NCI-H2081 treated with DMSO at 0.1 percent for 48 hours (cell line): ENCODE measurements at regions not wholly inside any gene's neighbourhood (a gene's known extent, or its start where the extent isn't known, plus 50 kb on each side); places are given as distances from the start of the nearest gene placed in this dataset.
A peak's percentile ranks its signal among the peaks of the same experiment; 100 is the strongest.
"Not testable (repeated sequence)": the region's sequence is repeated elsewhere in the genome, so short reads cannot be mapped to it uniquely, and the experiment has no call there.

Experiments
- DNase-seq: peaks from one replicate; lab custom pipeline; 2025; lab: John Stamatoyannopoulos, UW

DNA sequence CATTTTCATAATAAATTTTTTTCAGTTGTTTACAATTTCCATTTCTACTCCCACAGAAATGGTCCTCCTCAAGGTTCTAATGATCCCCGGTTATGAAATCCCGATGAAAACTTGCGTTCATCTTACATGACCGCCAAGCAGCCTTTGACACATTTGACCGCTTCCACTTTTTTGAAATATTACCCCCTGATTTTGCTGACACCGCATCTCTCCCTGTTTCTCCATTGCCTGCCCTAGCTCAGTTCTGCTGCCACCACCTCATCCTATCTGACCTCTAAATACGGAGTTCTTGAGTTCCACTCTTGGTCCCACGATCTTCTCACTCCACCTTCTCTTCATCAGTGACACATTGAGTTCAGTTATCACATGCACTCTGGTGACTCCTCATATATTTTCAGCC, 74.1 kb downstream of the SLC35B3 start:
- DNase-seq: no peak

DNA sequence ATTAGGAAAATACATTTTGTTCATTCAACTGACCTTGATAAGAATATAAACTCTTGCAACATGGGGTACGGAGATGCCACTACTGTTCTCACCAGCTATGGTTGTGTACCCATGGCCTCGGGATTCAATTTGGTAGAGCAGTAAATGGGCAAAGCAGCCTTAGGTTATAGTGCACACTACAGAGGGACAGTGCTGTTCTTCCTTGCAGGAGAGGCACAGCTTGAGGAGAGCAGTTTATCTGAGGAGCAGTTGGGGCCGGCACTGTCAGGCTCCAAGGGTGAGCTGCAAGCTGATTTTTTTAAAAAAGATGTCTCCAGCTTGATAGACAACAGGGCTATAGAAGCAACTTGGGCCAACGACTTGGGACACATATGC, 82.4 kb downstream of the SLC35B3 start:
- DNase-seq: no peak

DNA sequence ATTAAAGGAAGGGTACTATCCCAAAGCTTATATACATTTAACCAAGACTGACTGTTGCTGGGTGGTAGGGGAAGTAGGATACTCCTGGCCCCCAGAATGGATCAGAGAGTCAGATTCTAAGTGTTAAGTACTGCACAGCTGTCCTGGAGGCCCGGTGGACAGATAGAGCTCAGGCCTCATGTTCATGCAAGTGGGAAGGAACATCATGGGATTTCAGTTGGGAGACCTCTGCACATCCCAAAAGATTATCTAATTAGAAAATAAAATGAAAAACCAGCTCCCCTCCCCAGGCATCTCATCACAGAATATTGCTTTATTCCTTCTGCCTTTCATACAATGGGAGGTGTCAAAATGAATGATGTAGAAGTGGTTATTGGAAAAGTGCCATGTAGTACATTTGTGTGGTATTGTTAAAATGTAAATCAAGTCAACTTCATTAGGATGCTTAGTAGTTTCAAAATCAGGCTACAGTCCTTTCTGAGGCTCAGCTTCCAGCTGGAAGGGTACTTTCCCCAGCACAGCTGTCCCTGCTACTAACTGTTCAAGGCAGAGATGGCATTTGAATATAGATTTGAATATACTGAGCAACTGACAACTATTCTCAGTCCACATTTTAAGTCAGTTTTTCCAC, 82.9 kb downstream of the SLC35B3 start:
- peak; percentile 41 for DNase-seq

DNA sequence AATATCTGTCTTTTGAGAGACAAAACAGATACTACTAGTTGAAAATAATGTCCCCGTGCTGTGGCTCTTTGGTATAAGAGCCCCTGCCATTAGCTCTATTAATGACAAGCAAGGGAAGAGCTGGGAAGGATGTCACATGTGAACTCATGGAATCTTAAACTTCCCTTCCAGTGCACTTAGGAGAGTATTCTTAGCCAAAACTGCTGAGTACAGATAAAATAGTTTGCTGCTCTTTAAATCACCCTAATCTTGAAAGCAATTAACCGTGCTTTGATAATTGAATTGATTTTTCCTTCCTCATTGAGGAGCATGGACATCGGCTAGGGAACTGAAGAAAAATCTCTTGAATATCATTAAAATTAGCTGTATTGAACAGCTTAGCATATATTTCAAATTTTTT, 91.7 kb downstream of the SLC35B3 start:
- no peak for DNase-seq

DNA sequence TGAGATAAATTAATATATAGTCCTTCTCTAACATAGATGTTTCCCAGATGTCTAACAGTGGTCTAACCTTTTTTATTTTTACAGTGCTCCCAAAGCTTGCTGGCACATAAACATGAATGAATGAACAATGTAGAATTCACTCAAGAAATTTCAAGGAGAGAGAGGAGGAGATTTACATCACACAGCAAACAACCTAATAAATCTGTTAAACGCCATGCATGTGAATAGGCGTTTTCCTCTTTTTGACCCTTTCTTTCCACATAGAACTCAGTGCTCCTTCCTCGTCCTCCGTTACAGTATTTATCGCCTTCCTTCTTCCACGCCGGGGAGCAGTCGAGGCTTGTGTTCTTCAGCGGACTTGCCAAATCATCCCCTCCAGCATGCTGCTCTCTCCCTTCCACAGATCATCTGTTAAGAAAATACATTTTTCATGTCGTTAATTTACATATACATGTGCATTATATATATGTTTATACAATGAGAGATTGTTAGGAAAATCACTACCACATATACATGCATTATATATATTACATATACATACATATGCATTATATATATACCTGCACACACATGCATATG, 93.0 kb downstream of the SLC35B3 start:
- no peak for DNase-seq

DNA sequence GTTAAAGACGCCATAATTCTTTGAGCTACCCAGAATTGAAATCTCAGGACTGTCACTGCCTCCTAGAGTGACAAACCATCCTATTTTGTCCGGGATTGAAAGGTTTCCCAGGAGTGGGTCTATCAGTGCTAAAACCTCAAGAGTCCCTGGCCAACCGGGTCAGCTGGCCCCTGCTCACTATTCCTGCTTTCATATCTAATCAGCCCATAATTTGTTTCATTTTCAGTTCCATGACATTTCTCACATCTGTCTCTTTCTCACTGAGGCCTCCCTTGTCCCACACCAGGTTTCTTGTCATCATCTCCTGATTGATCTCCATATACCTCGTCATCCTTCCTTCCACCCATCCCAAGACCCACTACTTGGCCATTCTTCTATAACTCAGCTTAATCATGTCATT, 98.2 kb downstream of the SLC35B3 start:
- DNase-seq: no peak

DNA sequence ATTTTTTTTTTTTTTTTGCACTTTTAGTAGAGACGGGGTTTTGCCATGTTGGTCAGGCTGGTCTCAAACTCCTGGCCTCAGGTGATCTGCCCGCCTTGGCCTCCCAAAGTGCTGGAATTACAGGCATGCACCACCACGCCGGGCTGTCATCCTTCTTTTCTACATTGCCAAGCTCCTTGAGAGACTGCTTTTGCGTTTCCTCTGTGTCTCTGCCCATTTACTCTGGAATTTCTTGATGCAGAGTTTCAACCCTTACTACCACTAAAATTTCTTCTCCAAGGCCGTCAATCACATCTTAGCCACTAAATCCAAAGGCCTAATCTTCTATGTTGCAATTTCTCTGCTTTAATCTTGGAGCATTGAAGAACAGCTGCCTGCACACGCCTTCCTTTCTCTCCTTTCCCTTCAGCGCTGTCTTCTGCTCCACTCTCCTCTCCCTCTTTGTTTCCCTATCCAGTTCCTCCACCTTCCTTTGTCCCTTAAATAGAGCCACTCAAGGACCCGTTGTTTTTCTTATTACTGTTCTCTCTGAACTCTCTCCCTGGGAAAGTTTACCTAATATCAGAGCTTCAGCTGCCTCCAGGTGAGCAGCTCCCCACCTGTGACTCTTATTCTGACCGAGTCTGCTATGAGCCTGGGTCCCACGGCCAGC, 98.8 kb downstream of the SLC35B3 start:
- no peak for DNase-seq

DNA sequence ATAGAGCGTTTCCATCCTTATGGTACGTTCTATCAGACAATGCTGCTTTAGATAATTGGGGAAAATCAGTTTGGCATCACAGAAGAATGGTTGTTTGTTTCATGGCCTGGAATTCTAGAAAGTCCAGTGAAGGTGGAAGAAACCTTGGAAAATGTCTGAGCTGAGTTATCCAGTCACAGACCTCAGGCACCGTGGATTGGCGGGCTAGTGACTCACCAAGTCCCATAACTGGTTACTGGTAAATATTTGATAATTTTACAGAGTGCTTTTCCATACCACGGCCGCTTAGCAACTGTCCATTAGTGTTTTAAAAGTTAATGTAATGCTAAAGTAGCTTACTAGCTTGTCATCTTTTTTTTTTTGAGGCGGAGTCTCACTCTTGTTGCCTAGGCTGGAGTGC, 99.4 kb downstream of the SLC35B3 start:
- no peak for DNase-seq

DNA sequence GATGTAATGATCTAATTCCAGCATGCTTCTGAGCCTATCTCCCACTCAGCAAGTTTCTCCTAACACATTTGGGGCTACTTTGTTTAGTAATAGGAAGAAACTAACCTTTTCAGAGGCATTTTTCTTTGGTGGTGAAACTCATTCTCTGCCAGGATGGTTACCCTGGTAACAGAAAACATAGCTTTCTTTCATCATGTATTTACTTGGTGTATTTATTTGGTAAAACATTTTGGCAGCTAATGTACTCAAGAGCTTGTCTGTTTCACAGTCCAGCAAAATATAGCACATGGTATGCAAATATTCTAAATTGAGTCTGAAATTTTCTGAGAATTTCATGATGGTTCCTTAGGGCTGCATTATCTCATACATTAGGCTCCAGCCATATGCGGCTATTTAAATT, 100.0 kb downstream of the SLC35B3 start:
- DNase-seq: no peak

DNA sequence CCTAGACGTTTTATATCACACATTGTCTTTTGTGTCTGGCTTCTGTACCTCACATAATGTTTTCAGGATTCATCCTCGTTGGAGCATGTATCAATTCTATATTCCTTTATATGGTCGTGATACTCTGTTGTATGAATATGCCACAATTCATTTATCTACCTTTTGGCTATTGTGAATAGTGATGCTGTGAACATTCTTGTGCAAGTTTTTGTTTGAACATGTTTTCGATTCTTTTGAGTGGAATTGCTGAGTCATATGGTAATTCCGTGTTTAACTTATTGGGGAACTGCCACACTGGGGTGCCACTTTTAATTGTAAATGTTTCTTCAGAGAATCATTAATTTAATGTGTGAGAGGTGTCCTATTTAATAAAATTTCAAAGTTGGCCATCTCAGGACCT, 101.2 kb downstream of the SLC35B3 start:
- DNase-seq: no peak

DNA sequence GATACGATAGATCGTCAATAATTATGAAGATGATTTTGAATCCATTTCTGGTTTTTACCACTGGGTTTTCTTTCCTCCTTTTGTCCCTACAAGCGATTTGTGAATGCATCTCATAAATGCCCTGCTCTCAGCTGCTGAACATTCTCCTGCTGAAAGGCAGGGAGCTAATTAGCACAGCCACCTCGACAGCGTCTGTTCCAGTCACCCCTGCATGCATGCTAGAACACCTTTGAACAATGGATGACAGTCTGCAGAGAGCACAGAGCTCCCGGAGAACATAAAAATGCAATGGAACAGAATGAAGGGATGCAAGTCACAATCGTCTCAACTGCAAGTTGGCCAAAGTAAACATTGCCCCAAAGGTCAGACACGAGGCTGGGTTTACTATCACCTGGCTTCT, 105.8 kb downstream of the SLC35B3 start:
- DNase-seq: no peak

DNA sequence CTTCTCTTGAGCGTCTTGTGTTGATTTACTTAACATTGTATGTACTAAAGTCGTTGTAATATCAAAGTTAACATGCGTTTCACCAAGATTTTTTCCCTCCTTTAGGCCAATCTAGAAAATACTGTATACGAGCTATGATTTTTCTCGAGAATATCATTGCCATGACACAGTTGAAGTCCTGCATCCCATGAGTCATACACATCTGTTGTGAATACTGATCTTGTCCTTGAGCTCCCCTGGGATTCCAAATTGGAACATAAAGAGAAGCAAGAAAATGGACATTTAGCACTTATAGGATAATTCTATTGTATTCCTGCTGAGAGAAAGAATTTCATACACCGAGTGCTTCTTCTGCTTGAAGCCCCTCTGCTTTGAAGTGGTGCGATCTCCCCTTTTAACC, 109.6 kb downstream of the SLC35B3 start:
- DNase-seq: no peak

DNA sequence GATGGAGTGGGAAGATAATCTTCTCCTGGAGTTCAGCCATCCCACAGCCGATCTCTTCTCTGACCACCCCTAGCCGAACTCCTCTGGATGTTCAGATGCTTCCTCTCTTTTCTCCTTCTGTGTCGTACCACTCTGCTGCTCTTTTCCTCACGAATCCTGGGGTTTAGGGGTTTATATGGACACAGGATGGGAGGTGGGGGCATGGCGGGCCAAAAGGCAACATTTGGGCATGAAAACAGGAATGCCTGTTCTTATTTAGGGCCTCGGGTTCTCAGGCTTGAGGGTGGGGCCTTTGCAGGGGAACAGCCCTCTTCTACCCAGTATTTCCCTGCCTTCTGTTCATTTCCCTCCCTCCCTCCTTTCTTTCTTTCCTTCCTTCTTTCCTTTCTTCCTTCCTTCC, 112.7 kb downstream of the SLC35B3 start:
- DNase-seq: no peak

DNA sequence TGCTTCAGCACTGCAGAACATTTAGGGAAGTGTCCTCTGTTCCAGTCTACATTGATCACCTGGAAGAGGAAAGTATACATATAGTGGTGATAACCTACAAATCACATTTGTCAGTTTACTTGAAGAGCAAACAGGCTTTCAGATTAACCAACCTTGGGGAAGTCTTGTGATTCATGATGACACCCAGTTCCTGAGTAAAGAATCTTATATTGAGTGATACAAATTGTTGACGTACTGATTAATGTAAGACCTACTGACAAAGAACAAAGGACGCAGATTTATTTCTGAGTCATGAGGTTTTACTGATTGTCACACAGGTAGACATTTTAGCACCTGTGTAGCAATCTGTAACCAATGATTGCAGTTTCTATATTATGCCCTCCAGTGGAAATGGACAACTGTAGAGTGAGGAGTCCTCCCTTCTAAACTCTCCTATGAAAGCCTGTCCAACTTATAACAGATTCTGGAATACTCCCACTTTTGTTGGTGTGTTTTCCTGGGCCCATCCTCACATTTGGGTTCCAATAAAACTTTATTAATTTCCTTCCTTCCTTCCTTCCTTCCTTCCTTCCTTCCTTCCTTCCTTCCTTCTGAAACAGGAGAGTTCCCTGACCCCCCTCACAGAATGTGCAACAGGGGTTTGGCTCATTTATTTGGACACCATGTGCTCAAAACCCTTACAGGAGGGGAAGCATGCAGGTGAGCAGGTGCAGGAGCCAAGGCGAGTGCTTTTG, 113.5 kb downstream of the SLC35B3 start:
- DNase-seq: no peak

DNA sequence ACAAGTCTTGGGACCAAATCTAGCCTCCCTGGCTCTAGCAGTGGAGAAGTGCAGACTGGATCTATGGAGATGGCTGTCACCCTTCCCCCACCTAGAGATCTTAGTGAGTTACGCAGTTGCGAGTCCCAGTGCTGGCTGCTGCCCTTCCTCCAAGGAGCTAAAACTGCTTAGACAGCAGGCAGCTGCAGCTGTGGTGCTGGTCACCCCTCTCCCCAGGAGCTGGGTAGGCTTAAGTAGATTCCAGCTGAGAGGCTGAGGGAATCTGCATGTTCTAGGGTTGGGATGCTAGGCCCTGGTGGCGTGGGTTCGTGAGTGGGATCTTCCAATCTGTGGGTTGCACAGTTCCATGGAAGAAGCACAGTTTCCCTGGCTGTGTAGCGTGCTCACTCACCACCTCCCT, 120.2 kb downstream of the SLC35B3 start:
- no peak for DNase-seq

DNA sequence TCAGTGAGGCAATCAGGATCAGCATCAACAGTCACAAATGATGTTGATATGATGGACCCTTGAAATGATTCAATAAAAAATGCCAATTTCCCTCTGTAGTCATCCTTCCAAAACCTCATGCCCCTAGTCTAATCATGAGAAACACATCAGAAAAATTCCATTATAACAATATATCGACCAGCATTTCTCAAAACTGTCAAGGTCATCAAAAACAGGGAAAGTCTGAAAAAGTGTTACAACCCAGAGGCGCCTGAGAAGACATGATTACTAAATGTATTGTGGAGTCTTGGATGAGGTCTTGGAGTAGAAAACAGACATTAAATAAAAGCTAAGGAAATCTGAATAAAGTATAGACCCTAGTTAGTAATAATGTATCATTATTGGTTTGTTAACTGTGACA, 133.8 kb downstream of the SLC35B3 start:
- no peak for DNase-seq

DNA sequence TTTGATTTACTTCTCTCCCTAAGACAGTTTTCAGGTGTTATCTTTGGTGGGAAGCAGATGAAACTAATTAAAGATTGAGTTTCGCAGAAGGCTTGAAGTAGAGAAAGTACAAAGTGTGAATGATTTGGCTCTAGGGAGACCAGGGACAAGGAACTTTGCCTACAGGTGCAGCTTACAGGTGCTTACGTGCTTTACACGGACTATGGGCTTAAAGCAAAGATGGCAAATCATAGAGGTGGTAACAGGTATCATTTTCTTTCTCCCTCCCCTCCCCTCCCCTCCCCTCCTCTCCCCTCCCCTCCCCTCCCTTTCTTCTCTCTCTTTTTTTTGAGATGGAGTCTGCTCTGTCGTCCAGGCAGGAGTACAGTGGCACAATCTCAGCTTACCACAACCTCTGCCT, 136.3 kb downstream of the SLC35B3 start:
- DNase-seq: no peak

DNA sequence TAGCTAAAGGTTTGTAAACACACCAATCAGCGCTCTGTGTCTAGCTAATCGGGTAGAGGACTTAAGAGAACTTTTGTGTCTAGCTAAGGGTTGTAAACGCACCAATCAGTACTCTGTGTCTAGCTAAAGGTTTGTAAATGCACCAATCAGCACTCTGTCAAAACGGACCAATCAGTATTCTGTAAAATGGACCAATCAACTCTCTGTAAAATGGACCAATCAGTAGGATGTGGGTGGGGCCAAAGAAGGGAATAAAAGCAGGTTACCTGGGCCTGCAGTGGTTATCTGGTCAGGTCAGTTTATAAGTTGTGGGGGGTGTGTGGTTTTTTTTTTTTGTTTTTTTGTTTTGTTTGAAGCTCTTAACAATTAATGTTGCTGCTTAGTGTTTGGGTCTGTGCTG, 152.4 kb downstream of the SLC35B3 start:
- not testable (repeated sequence) for DNase-seq

DNA sequence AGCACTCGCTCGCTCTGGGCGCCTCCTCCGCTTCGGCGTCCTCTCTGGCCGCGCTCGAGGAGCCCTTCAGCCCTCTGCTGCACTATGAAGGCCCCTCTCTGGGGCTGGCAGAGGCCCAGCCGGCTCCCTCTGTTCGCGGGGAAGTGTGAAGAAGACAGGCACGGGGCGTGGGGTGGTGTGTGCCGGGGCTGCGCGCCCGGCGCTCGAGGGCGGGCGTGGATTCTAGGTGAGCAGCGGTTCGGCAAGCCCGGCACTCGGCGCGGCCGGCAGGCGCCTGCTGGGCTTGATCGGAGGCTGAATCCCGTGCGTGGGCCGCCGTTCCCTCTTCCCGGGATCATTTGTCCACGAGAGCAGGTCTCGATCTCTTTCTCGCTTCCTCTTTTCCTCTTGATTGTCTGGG, 153.0 kb downstream of the SLC35B3 start:
- DNase-seq: no peak

DNA sequence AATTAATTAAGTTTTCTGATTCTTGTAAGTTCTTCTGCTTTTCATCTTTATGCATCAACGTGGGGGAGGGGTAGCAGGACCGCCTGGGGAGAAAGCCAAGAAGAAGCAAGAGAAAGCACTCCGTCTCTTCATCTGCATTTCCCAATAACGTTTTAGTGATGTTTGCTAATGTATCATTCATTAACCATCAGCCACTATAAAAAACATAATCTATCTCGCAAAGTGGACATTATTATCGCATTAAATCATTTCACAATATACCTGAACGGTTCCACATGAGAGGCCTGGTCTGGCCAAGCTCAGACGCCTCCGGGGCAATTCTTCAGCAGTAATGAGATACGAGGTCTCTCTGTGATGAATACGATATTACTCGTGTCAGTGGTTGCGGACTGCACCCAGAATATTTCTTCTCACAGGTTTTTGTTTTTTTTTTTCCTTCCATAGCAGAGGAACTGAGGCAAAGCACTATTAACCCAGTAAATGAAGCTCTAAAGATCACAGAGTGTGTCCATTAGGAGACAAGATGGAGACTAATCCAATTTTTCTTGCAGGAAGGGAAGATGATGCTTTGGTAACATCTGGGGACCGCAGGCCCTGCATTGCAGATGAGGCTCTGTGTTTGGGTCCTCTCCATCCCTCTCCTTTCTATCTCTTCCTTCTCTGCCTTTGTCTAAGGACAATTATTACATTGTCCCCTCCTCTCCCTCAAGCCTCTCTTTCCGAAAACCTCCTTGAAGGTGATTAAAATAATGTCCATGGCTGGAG, 156.1 kb downstream of the SLC35B3 start:
- no peak for DNase-seq

DNA sequence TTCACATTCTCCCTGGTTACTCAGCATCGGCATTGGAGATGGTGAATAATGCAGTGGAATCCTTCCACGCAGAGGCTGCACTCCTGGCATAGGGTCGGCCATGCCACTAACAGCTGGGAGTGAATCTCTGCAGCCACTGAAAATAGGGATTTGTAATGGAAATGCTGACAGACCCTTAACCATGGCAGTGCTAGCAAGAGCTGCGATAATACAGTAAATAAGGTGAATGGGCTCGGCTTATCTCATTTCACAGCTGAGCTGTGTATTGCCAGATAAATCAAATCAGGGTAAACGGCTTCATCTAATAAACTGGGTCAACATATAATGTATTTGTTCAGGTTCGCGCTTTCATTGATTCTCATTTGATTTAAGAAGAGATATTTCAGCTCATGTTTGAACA, 156.8 kb downstream of the SLC35B3 start:
- DNase-seq: no peak

DNA sequence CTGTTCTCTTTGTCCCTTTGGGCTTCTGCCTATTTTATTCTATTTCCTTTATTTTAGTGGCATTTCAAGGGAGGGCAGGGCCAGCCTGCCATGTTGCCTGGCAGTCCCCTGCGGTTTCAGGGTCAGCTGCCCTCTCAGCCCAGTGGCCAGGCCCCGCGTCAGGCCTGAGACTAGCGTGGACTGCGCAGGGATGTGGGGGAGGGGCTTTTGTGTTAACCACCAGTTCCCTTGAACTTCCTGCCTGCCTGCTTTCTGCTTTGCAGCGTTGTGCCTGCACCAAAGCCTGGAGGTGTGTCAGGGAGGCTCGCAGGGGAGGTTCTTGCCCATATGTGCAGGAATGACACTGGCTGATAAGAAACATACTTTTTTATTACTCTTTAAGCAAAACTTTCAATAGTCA, 157.6 kb downstream of the SLC35B3 start:
- no peak for DNase-seq

DNA sequence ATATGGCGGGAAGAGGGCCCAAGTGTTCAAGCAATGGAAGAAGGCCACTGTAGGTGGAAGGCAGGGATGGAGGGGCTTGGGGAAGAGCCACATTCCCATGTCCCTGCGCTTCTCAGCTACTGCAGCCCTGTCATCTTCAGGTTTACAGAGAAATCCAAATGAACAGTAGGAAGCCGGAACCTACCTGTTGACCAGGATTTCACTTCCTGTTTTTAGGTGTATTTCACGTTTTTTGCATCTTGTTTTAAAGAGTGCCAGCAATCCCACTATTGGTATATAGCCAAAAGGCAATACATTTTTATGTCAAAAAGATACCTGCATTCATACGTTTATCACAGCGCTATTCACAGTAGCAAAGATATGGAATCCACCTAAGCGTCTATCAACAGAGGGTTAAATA, 159.2 kb downstream of the SLC35B3 start:
- DNase-seq: no peak
